Colon (tissue), 2 donors: ENCODE measurements at regions not wholly inside any gene's neighbourhood (a gene's known extent, or its start where the extent isn't known, plus 50 kb on each side); places are given as distances from the start of the nearest gene placed in this dataset.

Experiments used
- FAIRE-seq: peaks from 2 replicates; lab custom pipeline; 2012; peaks lifted over from hg19 to GRCh38; lab: Jason Lieb, UNC
- donor health status: control.
- donor health status: control.

GRCh38 chr2:105570757-105571156 is 171.9 kb upstream of the FHL2 start:
- no peak for FAIRE-seq

- no peak for FAIRE-seq
Observed at GRCh38 chr2:105570326-105570725, 171.5 kb upstream of the FHL2 start.

GRCh38 chr2:105569606-105570005 is 170.8 kb upstream of the FHL2 start:
- no peak for FAIRE-seq

- no peak for FAIRE-seq
Observed at GRCh38 chr2:105567996-105568494, 169.2 kb upstream of the FHL2 start.

GRCh38 chr2:105563000-105563719 is 164.3 kb upstream of the FHL2 start:
- FAIRE-seq = no peak

- FAIRE-seq = no peak
Observed at GRCh38 chr2:105561401-105561800, 162.6 kb upstream of the FHL2 start.

GRCh38 chr2:105560157-105560556 is 161.3 kb upstream of the FHL2 start:
- no peak for FAIRE-seq

- no peak for FAIRE-seq
Observed at GRCh38 chr2:105557021-105557920, 158.4 kb upstream of the FHL2 start.

- FAIRE-seq = no peak
Observed at GRCh38 chr2:105556366-105556765, 157.5 kb upstream of the FHL2 start.

GRCh38 chr2:105554235-105554634 is 155.4 kb upstream of the FHL2 start:
- no peak for FAIRE-seq

GRCh38 chr2:105553538-105554196 is 154.8 kb upstream of the FHL2 start:
- no peak for FAIRE-seq

GRCh38 chr2:105546628-105546974 is 147.8 kb upstream of the FHL2 start:
- FAIRE-seq = no peak

GRCh38 chr2:105545730-105546627 is 147.1 kb upstream of the FHL2 start:
- no peak for FAIRE-seq

GRCh38 chr2:105544591-105545377 is 145.9 kb upstream of the FHL2 start:
- no peak for FAIRE-seq

GRCh38 chr2:105541189-105542050 is 142.6 kb upstream of the FHL2 start:
- FAIRE-seq = no peak

- FAIRE-seq = no peak
Observed at GRCh38 chr2:105540642-105541041, 141.8 kb upstream of the FHL2 start.

- FAIRE-seq = no peak
Observed at GRCh38 chr2:105539331-105539730, 140.5 kb upstream of the FHL2 start.

- FAIRE-seq = no peak
Observed at GRCh38 chr2:105538840-105539239, 140.0 kb upstream of the FHL2 start.

- FAIRE-seq = no peak
Observed at GRCh38 chr2:105537920-105538319, 139.1 kb upstream of the FHL2 start.

GRCh38 chr2:105537466-105537865 is 138.6 kb upstream of the FHL2 start:
- FAIRE-seq = no peak
